ENCODE measurements at regions not wholly inside any gene's neighbourhood (a gene's known extent, or its start where the extent isn't known, plus 50 kb on each side); places are given as distances from the start of the nearest gene placed in this dataset.
"Not testable (repeated sequence)": the region's sequence is repeated elsewhere in the genome, so short reads cannot be mapped to it uniquely, and the experiment has no call there.

- DNase-seq = no peak
Observed at GRCh38 chr6:134549854-134550253, 231.9 kb upstream of the SGK1 start.

- DNase-seq = no peak
Observed at GRCh38 chr6:134546962-134547645, 229.2 kb upstream of the SGK1 start.

GRCh38 chr6:134544737-134545136, 226.8 kb upstream of the SGK1 start:
- peak; percentile 61 for DNase-seq

- DNase-seq = no peak
Observed at GRCh38 chr6:134543128-134543527, 225.2 kb upstream of the SGK1 start.

GRCh38 chr6:134541001-134541400, 223.1 kb upstream of the SGK1 start:
- no peak for DNase-seq

- peak; percentile 46 for DNase-seq
Observed at GRCh38 chr6:134539865-134540323, 222.0 kb upstream of the SGK1 start.

- not testable (repeated sequence) for DNase-seq
Observed at GRCh38 chr6:134537765-134538164, 219.9 kb upstream of the SGK1 start.

GRCh38 chr6:134537146-134537555, 219.2 kb upstream of the SGK1 start:
- no peak for DNase-seq

- DNase-seq = no peak
Observed at GRCh38 chr6:134535831-134536230, 217.9 kb upstream of the SGK1 start.

- no peak for DNase-seq
Observed at GRCh38 chr6:134534708-134535149, 216.8 kb upstream of the SGK1 start.

GRCh38 chr6:134533991-134534390, 216.1 kb upstream of the SGK1 start:
- no peak for DNase-seq

- DNase-seq = no peak
Observed at GRCh38 chr6:134532694-134533624, 215.0 kb upstream of the SGK1 start.

- DNase-seq = no peak
Observed at GRCh38 chr6:134531611-134532010, 213.7 kb upstream of the SGK1 start.

GRCh38 chr6:134531188-134531551, 213.3 kb upstream of the SGK1 start:
- no peak for DNase-seq

GRCh38 chr6:134529921-134530320, 212.0 kb upstream of the SGK1 start:
- DNase-seq = peak; percentile 85

GRCh38 chr6:134529305-134529704, 211.4 kb upstream of the SGK1 start:
- DNase-seq = peak; percentile 36

- DNase-seq = no peak
Observed at GRCh38 chr6:134527108-134527787, 209.3 kb upstream of the SGK1 start.

- no peak for DNase-seq
Observed at GRCh38 chr6:134525190-134525868, 207.4 kb upstream of the SGK1 start.

- peak; percentile 25 for DNase-seq
Observed at GRCh38 chr6:134523903-134524650, 206.2 kb upstream of the SGK1 start.

GRCh38 chr6:134523051-134523450, 205.1 kb upstream of the SGK1 start:
- DNase-seq = no peak

GRCh38 chr6:134521116-134521501, 203.2 kb upstream of the SGK1 start:
- DNase-seq = no peak
